ENCODE measurements at regions not wholly inside any gene's neighbourhood (a gene's known extent, or its start where the extent isn't known, plus 50 kb on each side); places are given as distances from the start of the nearest gene placed in this dataset.

DNA sequence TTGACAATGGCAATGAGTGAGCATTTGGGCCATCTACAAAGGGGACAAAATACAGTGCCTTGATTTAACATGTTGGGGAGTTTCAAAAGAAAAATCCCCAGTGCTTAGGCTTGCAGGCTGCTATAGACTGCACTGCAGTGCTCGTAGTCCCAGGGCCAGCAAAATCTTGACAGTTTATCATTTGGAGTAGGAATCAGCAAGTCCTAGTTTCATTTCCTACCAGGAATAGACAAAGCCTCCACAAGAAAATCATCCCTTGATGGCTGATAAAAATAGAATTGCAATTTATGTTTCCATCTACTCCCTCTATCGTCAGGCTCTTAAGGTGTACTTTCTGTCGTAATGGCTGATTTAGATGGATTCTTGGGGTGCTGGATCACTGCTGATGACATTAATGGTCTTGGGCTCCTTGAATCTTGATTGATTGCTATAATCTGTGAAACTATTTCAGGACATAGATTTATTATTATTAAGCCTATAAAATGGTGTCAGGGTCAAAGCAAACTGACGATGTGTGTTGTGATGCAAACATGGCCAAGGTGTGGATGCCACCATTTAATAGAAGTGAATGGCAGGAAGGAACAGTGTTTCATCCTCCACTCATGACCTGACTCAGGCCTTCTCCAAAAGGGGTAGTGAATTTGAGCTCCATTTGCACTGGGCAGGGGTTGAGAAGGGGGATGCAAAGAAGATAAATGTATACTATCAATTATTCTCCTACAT, 171.7 kb downstream of the PIK3R1 start:
- no peak overlapping the region for H3K27ac ChIP-seq (ENCODE audit: low read length)
- POLR2A ChIA-PET, result no interaction called here

GRCh38 chr5:68389618-68390017, 174.1 kb downstream of the PIK3R1 start:
- no peak for ATAC-seq
- in situ Hi-C loops (cut with HindIII; ENCODE audit: low pct_unique_long_range_greater_than_20kb, low sequenced_read_pairs), result no loop called here
- H3K4me3 ChIP-seq (ENCODE audit: low read depth in 2 of 2, low read length in 2 of 2), result no peak overlapping the region
- H3K27me3 ChIP-seq (ENCODE audit: control insufficient read depth, insufficient read depth, low read length), result no peaks in the 10 kb centered on the region
- CTCF ChIA-PET, result no interaction called here
- H3K36me3 ChIP-seq (ENCODE audit: control insufficient read depth, insufficient read depth, low read length), result no peaks in the 10 kb centered on the region
- intact Hi-C loops (cut with micrococcal nuclease; ENCODE audit: unreplicated experiment), result no loop called here
- TF ChIP-seq TCF7L2 (IDR thresholded peaks at IDR 0.05; ENCODE audit: low read depth, low read length) (no peak), REST (IDR thresholded peaks at IDR 0.05; ENCODE audit: insufficient read depth in 1 of 2, low read depth in 2 of 2, low read length in 1 of 2) (no peak), POLR2AphosphoS5 (IDR thresholded peaks at IDR 0.05; ENCODE audit: low read depth, low read length) (no peak), SIN3A (IDR thresholded peaks at IDR 0.05; ENCODE audit: borderline replicate concordance, insufficient read depth, low read depth, low read length) (no peak)
- TF ChIP-seq, protein P1, sequence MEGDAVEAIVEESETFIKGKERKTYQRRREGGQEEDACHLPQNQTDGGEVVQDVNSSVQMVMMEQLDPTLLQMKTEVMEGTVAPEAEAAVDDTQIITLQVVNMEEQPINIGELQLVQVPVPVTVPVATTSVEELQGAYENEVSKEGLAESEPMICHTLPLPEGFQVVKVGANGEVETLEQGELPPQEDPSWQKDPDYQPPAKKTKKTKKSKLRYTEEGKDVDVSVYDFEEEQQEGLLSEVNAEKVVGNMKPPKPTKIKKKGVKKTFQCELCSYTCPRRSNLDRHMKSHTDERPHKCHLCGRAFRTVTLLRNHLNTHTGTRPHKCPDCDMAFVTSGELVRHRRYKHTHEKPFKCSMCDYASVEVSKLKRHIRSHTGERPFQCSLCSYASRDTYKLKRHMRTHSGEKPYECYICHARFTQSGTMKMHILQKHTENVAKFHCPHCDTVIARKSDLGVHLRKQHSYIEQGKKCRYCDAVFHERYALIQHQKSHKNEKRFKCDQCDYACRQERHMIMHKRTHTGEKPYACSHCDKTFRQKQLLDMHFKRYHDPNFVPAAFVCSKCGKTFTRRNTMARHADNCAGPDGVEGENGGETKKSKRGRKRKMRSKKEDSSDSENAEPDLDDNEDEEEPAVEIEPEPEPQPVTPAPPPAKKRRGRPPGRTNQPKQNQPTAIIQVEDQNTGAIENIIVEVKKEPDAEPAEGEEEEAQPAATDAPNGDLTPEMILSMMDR (IDR thresholded peaks at IDR 0.05), result no peak
- BruUV-seq (replicated peaks), result no TSS peak
- no peaks in the 10 kb centered on the region for H3K9me3 ChIP-seq (ENCODE audit: control insufficient read depth, insufficient read depth, low read depth, low read length)
- POLR2A ChIA-PET, result no interaction called here
- no peaks in the 10 kb centered on the region for H3K4me1 ChIP-seq (ENCODE audit: control insufficient read depth, insufficient read depth, low read length)
- DNase-seq (ENCODE audit: low read depth, low spot score), result no peak
- no peak overlapping the region for H3K27ac ChIP-seq (ENCODE audit: low read length)

More for the DNA sequence above, 171.7 kb downstream of the PIK3R1 start:
- intact Hi-C loops (cut with micrococcal nuclease; ENCODE audit: unreplicated experiment) (no loop called here), in situ Hi-C loops (cut with HindIII; ENCODE audit: low pct_unique_long_range_greater_than_20kb, low sequenced_read_pairs) (no loop called here)
- TF ChIP-seq TCF7L2 (IDR thresholded peaks at IDR 0.05; ENCODE audit: low read depth, low read length) (no peak), SIN3A (IDR thresholded peaks at IDR 0.05; ENCODE audit: borderline replicate concordance, insufficient read depth, low read depth, low read length) (no peak), REST (IDR thresholded peaks at IDR 0.05; ENCODE audit: insufficient read depth in 1 of 2, low read depth in 2 of 2, low read length in 1 of 2) (no peak), POLR2AphosphoS5 (IDR thresholded peaks at IDR 0.05; ENCODE audit: low read depth, low read length) (no peak)
- TF ChIP-seq, protein P1 (IDR thresholded peaks at IDR 0.05), result no peak
- ATAC-seq (no peak), DNase-seq (ENCODE audit: low read depth, low spot score) (no peak)
- CTCF ChIA-PET, result no interaction called here
- no TSS peak for BruUV-seq (replicated peaks)
- H3K36me3 ChIP-seq (ENCODE audit: control insufficient read depth, insufficient read depth, low read length), result no peaks in the 10 kb centered on the region
- H3K4me1 ChIP-seq (ENCODE audit: control insufficient read depth, insufficient read depth, low read length), result no peaks in the 10 kb centered on the region
- no peak overlapping the region for H3K4me3 ChIP-seq (ENCODE audit: low read depth in 2 of 2, low read length in 2 of 2)
- H3K9me3 ChIP-seq (ENCODE audit: control insufficient read depth, insufficient read depth, low read depth, low read length), result no peaks in the 10 kb centered on the region
- H3K27me3 ChIP-seq (ENCODE audit: control insufficient read depth, insufficient read depth, low read length), result no peaks in the 10 kb centered on the region
